HEK293 (cell line): ENCODE measurements at regions not wholly inside any gene's neighbourhood (a gene's known extent, or its start where the extent isn't known, plus 50 kb on each side); places are given as distances from the start of the nearest gene placed in this dataset.
A peak's percentile ranks its signal among the peaks of the same experiment; 100 is the strongest.

Experiments
- CTCF ChIA-PET: fragments of 350-600 bp; formaldehyde crosslinking; extraction: SDS; loops from one replicate; lab custom pipeline; 2021; ENCODE audit warnings: antibody characterized with exemption; lab: Yijun Ruan, JAX
- POLR2A ChIA-PET: fragments of 300-600 bp; formaldehyde crosslinking; extraction: SDS; loops from one replicate; lab custom pipeline; 2020; ENCODE audit warnings: antibody characterized with exemption, inconsistent platforms; lab: Yijun Ruan, JAX
- H3K27ac ChIP-seq: fragments of 200-500 bp; sonication (Bioruptor generic); 2 replicates; pipeline ENCODE4 v1.5.1; 2014; ENCODE audit warnings: low read depth, low read length, control low read depth, inconsistent platforms; ENCODE audit errors: extremely low read depth
- H3K36me3 ChIP-seq, 2 experiments: fragments of 200-500 bp in 1 of 2; sonication (Bioruptor generic) in 1 of 2; 1 replicate in 1 of 2; 2 replicates in 1 of 2; pipeline ENCODE4 v1.5.1; 2014 to 2017; ENCODE audit warnings: inconsistent platforms in 2 of 2, low read length in 2 of 2; ENCODE audit not compliant: control insufficient read depth in 2 of 2, insufficient read depth in 1 of 2
- H3K4me1 ChIP-seq: fragments of 200-500 bp; sonication (Bioruptor generic); 2 replicates; pipeline ENCODE4 v1.5.1; 2014; ENCODE audit warnings: mild to moderate bottlenecking, low read length, inconsistent platforms; ENCODE audit not compliant: control insufficient read depth, insufficient read depth
- H3K4me3 ChIP-seq: 2 replicates; pipeline ENCODE4 v1.5.1; 2011; ENCODE audit warnings: low read depth, mild to moderate bottlenecking, control low read depth, low read length, moderate library complexity
- H3K9me3 ChIP-seq: fragments of 200-500 bp; sonication (Bioruptor generic); 2 replicates; pipeline ENCODE4 v1.5.1; 2014; ENCODE audit warnings: low read depth, low read length, inconsistent platforms; ENCODE audit not compliant: control insufficient read depth, insufficient read depth
- CTCF ChIP-seq: fragments of 450-650 bp; formaldehyde crosslinking; IDR thresholded peaks from 2 replicates; pipeline ENCODE4 v1.5.1; 2016; ENCODE audit warnings: missing biosample characterization, missing genetic modification characterization
- EGR2 ChIP-seq: fragments of 450-650 bp; formaldehyde crosslinking; IDR thresholded peaks from 2 replicates; pipeline ENCODE4 v1.5.1; 2016; ENCODE audit warnings: low read depth, missing biosample characterization, missing genetic modification characterization
- ELK4 ChIP-seq: IDR thresholded peaks from 2 replicates; pipeline ENCODE4 v1.6.1; 2011; ENCODE audit warnings: mild to moderate bottlenecking, low read depth, low read length, borderline replicate concordance
- IKZF3 ChIP-seq: fragments of 450-650 bp; IDR thresholded peaks from 2 replicates; pipeline ENCODE4 v1.5.0; 2018; ENCODE audit warnings: missing biosample characterization, mild to moderate bottlenecking, missing genetic modification characterization, moderate library complexity
- KLF9 ChIP-seq: fragments of 450-650 bp; formaldehyde crosslinking; IDR thresholded peaks from 2 replicates; pipeline ENCODE4 v1.5.1; 2016; ENCODE audit warnings: missing biosample characterization, missing genetic modification characterization, low read depth
- PRDM1 ChIP-seq: fragments of 450-650 bp; formaldehyde crosslinking; IDR thresholded peaks from 2 replicates; pipeline ENCODE4; 2016; ENCODE audit warnings: missing biosample characterization, missing genetic modification characterization
- ZBTB21 ChIP-seq: fragments of 450-650 bp; formaldehyde crosslinking; IDR thresholded peaks from 2 replicates; pipeline ENCODE4 v1.5.1; 2017; ENCODE audit warnings: missing biosample characterization, missing genetic modification characterization
- ZBTB48 ChIP-seq: fragments of 450-650 bp; formaldehyde crosslinking; IDR thresholded peaks from 2 replicates; pipeline ENCODE4 v1.5.1; 2016; ENCODE audit warnings: missing biosample characterization, missing genetic modification characterization
- ZNF138 ChIP-seq: fragments of 450-650 bp; formaldehyde crosslinking; IDR thresholded peaks from 2 replicates; pipeline ENCODE4 v1.5.1; 2016; ENCODE audit warnings: missing biosample characterization, missing genetic modification characterization, borderline replicate concordance
- ZNF19 ChIP-seq: fragments of 450-650 bp; formaldehyde crosslinking; IDR thresholded peaks from 2 replicates; pipeline ENCODE4; 2016; ENCODE audit warnings: missing biosample characterization, missing genetic modification characterization, low read depth
- ZNF2 ChIP-seq: fragments of 450-650 bp; formaldehyde crosslinking; IDR thresholded peaks from 2 replicates; pipeline ENCODE4 v1.5.1; 2016; ENCODE audit warnings: missing biosample characterization, missing genetic modification characterization
- ZNF394 ChIP-seq: fragments of 450-650 bp; formaldehyde crosslinking; IDR thresholded peaks from 2 replicates; pipeline ENCODE4 v1.5.1; 2016; ENCODE audit warnings: missing biosample characterization, missing genetic modification characterization, mild to moderate bottlenecking, moderate library complexity, borderline replicate concordance
- ZNF514 ChIP-seq: fragments of 450-650 bp; formaldehyde crosslinking; IDR thresholded peaks from 2 replicates; pipeline ENCODE4 v1.5.1; 2016; ENCODE audit warnings: missing biosample characterization, missing genetic modification characterization
- ZNF530 ChIP-seq: fragments of 450-650 bp; formaldehyde crosslinking; IDR thresholded peaks from 2 replicates; pipeline ENCODE4 v1.5.1; 2016; ENCODE audit warnings: low read depth, missing biosample characterization, missing genetic modification characterization
- ZNF596 ChIP-seq: fragments of 450-650 bp; IDR thresholded peaks from 2 replicates; pipeline ENCODE4 v1.5.0; 2018; ENCODE audit warnings: missing biosample characterization, mild to moderate bottlenecking, missing genetic modification characterization, moderate library complexity
- ZNF629 ChIP-seq: fragments of 450-650 bp; formaldehyde crosslinking; IDR thresholded peaks from 2 replicates; pipeline ENCODE4 v1.5.1; 2017; ENCODE audit warnings: missing biosample characterization, missing genetic modification characterization
- ZNF76 ChIP-seq: fragments of 450-650 bp; formaldehyde crosslinking; IDR thresholded peaks from 2 replicates; pipeline ENCODE4; 2016; ENCODE audit warnings: low read depth, missing biosample characterization, missing genetic modification characterization, borderline replicate concordance
- TF ChIP-seq, protein P1 (sequence below): fragments of 450-650 bp; formaldehyde crosslinking; IDR thresholded peaks from 2 replicates; pipeline ENCODE4 v1.5.1; 2016; ENCODE audit warnings: missing biosample characterization, missing genetic modification characterization
- TF ChIP-seq, protein P2 (sequence below): fragments of 450-650 bp; formaldehyde crosslinking; IDR thresholded peaks from 2 replicates; pipeline ENCODE4 v1.5.1; 2017; ENCODE audit warnings: missing biosample characterization, missing genetic modification characterization
- TF ChIP-seq, protein P3 (sequence below): fragments of 450-650 bp; formaldehyde crosslinking; IDR thresholded peaks from 2 replicates; pipeline ENCODE4 v1.5.1; 2016; ENCODE audit warnings: missing biosample characterization, missing genetic modification characterization

GRCh38 chr2:61763605-61764034, 90.2 kb downstream of the FAM161A start:
- Histone ChIP-seq H3K9me3 (no peaks in the 10 kb centered on the region), H3K36me3 (no peaks in the 10 kb centered on the region), H3K27ac (peak overlapping the region; percentile 87), H3K4me3 (peak overlapping the region; percentile 78), H3K4me1 (no peaks in the 10 kb centered on the region)
- POLR2A ChIA-PET = interaction anchor here (1.0 to 2.0 kb wide), 4 partner anchors 10 to 225 kb away, joined by 3 to 9 read pairs (median 5); partner anchors contain the start of gene XPO1
- TF ChIP-seq ZNF76 = peak; percentile 74
- TF ChIP-seq, protein P1, sequence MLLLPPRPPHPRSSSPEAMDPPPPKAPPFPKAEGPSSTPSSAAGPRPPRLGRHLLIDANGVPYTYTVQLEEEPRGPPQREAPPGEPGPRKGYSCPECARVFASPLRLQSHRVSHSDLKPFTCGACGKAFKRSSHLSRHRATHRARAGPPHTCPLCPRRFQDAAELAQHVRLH (tag by site-specific recombination) = peak; percentile 43; the same call in 1 of the 2 replicates
- TF ChIP-seq ELK4 = no peak
- no peak for TF ChIP-seq ZNF19 (tag by site-specific recombination)
- peak; percentile 68 for TF ChIP-seq EGR2 (tag by site-specific recombination)
- TF ChIP-seq ZNF530 = no peak
- TF ChIP-seq ZNF514 (tag by site-specific recombination) = no peak
- TF ChIP-seq ZNF2 = peak; percentile 59; the same call in 1 of the 2 replicates
- peak; percentile 94 for TF ChIP-seq ZBTB21 (tag by site-specific recombination)
- no peak for TF ChIP-seq ZNF138 (tag by site-specific recombination)
- TF ChIP-seq, protein P2, sequence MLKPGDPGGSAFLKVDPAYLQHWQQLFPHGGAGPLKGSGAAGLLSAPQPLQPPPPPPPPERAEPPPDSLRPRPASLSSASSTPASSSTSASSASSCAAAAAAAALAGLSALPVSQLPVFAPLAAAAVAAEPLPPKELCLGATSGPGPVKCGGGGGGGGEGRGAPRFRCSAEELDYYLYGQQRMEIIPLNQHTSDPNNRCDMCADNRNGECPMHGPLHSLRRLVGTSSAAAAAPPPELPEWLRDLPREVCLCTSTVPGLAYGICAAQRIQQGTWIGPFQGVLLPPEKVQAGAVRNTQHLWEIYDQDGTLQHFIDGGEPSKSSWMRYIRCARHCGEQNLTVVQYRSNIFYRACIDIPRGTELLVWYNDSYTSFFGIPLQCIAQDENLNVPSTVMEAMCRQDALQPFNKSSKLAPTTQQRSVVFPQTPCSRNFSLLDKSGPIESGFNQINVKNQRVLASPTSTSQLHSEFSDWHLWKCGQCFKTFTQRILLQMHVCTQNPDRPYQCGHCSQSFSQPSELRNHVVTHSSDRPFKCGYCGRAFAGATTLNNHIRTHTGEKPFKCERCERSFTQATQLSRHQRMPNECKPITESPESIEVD (tag by site-specific recombination) = no peak
- no peak for TF ChIP-seq ZNF596 (tag by site-specific recombination)
- TF ChIP-seq, protein P3, sequence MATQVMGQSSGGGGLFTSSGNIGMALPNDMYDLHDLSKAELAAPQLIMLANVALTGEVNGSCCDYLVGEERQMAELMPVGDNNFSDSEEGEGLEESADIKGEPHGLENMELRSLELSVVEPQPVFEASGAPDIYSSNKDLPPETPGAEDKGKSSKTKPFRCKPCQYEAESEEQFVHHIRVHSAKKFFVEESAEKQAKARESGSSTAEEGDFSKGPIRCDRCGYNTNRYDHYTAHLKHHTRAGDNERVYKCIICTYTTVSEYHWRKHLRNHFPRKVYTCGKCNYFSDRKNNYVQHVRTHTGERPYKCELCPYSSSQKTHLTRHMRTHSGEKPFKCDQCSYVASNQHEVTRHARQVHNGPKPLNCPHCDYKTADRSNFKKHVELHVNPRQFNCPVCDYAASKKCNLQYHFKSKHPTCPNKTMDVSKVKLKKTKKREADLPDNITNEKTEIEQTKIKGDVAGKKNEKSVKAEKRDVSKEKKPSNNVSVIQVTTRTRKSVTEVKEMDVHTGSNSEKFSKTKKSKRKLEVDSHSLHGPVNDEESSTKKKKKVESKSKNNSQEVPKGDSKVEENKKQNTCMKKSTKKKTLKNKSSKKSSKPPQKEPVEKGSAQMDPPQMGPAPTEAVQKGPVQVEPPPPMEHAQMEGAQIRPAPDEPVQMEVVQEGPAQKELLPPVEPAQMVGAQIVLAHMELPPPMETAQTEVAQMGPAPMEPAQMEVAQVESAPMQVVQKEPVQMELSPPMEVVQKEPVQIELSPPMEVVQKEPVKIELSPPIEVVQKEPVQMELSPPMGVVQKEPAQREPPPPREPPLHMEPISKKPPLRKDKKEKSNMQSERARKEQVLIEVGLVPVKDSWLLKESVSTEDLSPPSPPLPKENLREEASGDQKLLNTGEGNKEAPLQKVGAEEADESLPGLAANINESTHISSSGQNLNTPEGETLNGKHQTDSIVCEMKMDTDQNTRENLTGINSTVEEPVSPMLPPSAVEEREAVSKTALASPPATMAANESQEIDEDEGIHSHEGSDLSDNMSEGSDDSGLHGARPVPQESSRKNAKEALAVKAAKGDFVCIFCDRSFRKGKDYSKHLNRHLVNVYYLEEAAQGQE (tag by site-specific recombination) = peak; percentile 34; the same call in 1 of the 2 replicates
- 0 out of 2 replicates have a peak, but pooled peaks have one; percentile 5 for TF ChIP-seq PRDM1 (tag by site-specific recombination)
- TF ChIP-seq ZNF629 (tag by site-specific recombination) = peak; percentile 98
- peak; percentile 73; the same call in 1 of the 2 replicates for TF ChIP-seq IKZF3 (tag by site-specific recombination)
- no peak for TF ChIP-seq KLF9 (tag by site-specific recombination)
- TF ChIP-seq ZBTB48 (tag by site-specific recombination) = no peak
- TF ChIP-seq ZNF394 (tag by site-specific recombination) = 0 out of 2 replicates have a peak, but pooled peaks have one; percentile 15
- peak; percentile 66 for TF ChIP-seq CTCF (tag by site-specific recombination)
- CTCF ChIA-PET = interaction anchor here (0.6 to 0.9 kb wide), 3 partner anchors 44 to 646 kb away, joined by 3 read pairs; no protein-coding TSS in a partner anchor
